CD4-positive, alpha-beta T cell treated with Interleukin-17A for 4 hours (primary cell): ENCODE measurements at regions not wholly inside any gene's neighbourhood (a gene's known extent, or its start where the extent isn't known, plus 50 kb on each side); places are given as distances from the start of the nearest gene placed in this dataset.
A peak's percentile ranks its signal among the peaks of the same experiment; 100 is the strongest.

Source experiments
- DNase-seq: peaks from one replicate; pipeline ENCODE4 v3.0.0-alpha.2; 2020; ENCODE audit warnings: mixed read lengths

- DNase-seq: no peak
These were observed 134.8 kb upstream of the GIMD1 start for GRCh38 chr4:106503116-106504050.

GRCh38 chr4:106502106-106502699 lies 133.6 kb upstream of the GIMD1 start:
- DNase-seq: peak; percentile 15

- DNase-seq: no peak
These were observed 128.7 kb upstream of the GIMD1 start for GRCh38 chr4:106497271-106497670.

- DNase-seq: no peak
These were observed 127.5 kb upstream of the GIMD1 start for GRCh38 chr4:106496061-106496460.

GRCh38 chr4:106495476-106495875 lies 126.9 kb upstream of the GIMD1 start:
- no peak for DNase-seq

- DNase-seq: no peak
These were observed 125.5 kb upstream of the GIMD1 start for GRCh38 chr4:106494066-106494465.

- no peak for DNase-seq
These were observed 124.5 kb upstream of the GIMD1 start for GRCh38 chr4:106493086-106493485.

GRCh38 chr4:106486533-106486932 lies 118.0 kb upstream of the GIMD1 start:
- no peak for DNase-seq

GRCh38 chr4:106481801-106482200 lies 113.2 kb upstream of the GIMD1 start:
- no peak for DNase-seq

- no peak for DNase-seq
These were observed 109.6 kb upstream of the GIMD1 start for GRCh38 chr4:106478152-106478551.

GRCh38 chr4:106476741-106477140 lies 108.2 kb upstream of the GIMD1 start:
- no peak for DNase-seq

GRCh38 chr4:106473515-106473914 lies 104.9 kb upstream of the GIMD1 start:
- no peak for DNase-seq

GRCh38 chr4:106471151-106471550 lies 102.6 kb upstream of the GIMD1 start:
- no peak for DNase-seq

- DNase-seq: no peak
These were observed 95.0 kb upstream of the GIMD1 start for GRCh38 chr4:106463622-106464021.

- DNase-seq: no peak
These were observed 86.0 kb upstream of the GIMD1 start for GRCh38 chr4:106454581-106454980.

- no peak for DNase-seq
These were observed 85.4 kb upstream of the GIMD1 start for GRCh38 chr4:106454021-106454420.

GRCh38 chr4:106451091-106451490 lies 82.5 kb upstream of the GIMD1 start:
- no peak for DNase-seq

GRCh38 chr4:106450249-106450648 lies 81.7 kb upstream of the GIMD1 start:
- DNase-seq: no peak

GRCh38 chr4:106444557-106444956 lies 76.0 kb upstream of the GIMD1 start:
- DNase-seq: no peak

GRCh38 chr4:106430797-106431196 lies 62.2 kb upstream of the GIMD1 start:
- no peak for DNase-seq

GRCh38 chr4:106429885-106430284 lies 61.3 kb upstream of the GIMD1 start:
- DNase-seq: no peak

GRCh38 chr4:106426069-106426468 lies 57.5 kb upstream of the GIMD1 start:
- no peak for DNase-seq

GRCh38 chr4:106425576-106425975 lies 57.0 kb upstream of the GIMD1 start:
- DNase-seq: no peak

- DNase-seq: no peak
These were observed 55.8 kb upstream of the GIMD1 start for GRCh38 chr4:106424426-106424825.
